LoVo (cell line): ENCODE measurements at regions not wholly inside any gene's neighbourhood (a gene's known extent, or its start where the extent isn't known, plus 50 kb on each side); places are given as distances from the start of the nearest gene placed in this dataset.

Experiments used
- DNase-seq: peaks from one replicate; pipeline ENCODE4 v3.0.0-alpha.2; 2016; ENCODE audit warnings: low spot score

GRCh38 chr4:163967263-163967662 is 472.8 kb downstream of the TMA16 start:
- DNase-seq, result no peak

GRCh38 chr4:163967710-163968109 is 473.2 kb downstream of the TMA16 start:
- DNase-seq, result no peak

- no peak for DNase-seq
Measured at GRCh38 chr4:163969291-163969690, 474.8 kb downstream of the TMA16 start.

GRCh38 chr4:163976588-163976987 is 482.1 kb downstream of the TMA16 start:
- DNase-seq, result no peak

GRCh38 chr4:163988391-163988790 is 493.9 kb downstream of the TMA16 start:
- DNase-seq, result no peak

- DNase-seq, result no peak
Measured at GRCh38 chr4:163988865-163989264, 494.4 kb downstream of the TMA16 start.

GRCh38 chr4:163991298-163991865 is 496.9 kb downstream of the TMA16 start:
- DNase-seq, result no peak

- DNase-seq, result no peak
Measured at GRCh38 chr4:164009435-164009834, 514.9 kb downstream of the TMA16 start.

GRCh38 chr4:164011791-164012190 is 517.3 kb downstream of the TMA16 start:
- DNase-seq, result no peak

GRCh38 chr4:164012396-164013027 is 518.0 kb downstream of the TMA16 start:
- DNase-seq, result no peak

GRCh38 chr4:164021947-164022346 is 527.5 kb downstream of the TMA16 start:
- no peak for DNase-seq

- DNase-seq, result no peak
Measured at GRCh38 chr4:164023214-164023613, 528.7 kb downstream of the TMA16 start.

GRCh38 chr4:164027805-164028204 is 533.3 kb downstream of the TMA16 start:
- no peak for DNase-seq

- DNase-seq, result no peak
Measured at GRCh38 chr4:164039482-164039881, 545.0 kb downstream of the TMA16 start.

- no peak for DNase-seq
Measured at GRCh38 chr4:164056426-164057142, 562.1 kb downstream of the TMA16 start.

GRCh38 chr4:164058776-164059445 is 564.4 kb downstream of the TMA16 start:
- DNase-seq, result no peak

- no peak for DNase-seq
Measured at GRCh38 chr4:164060456-164060855, 566.0 kb downstream of the TMA16 start.

GRCh38 chr4:164068392-164068791 is 573.9 kb downstream of the TMA16 start:
- no peak for DNase-seq

- DNase-seq, result no peak
Measured at GRCh38 chr4:164070625-164071024, 576.1 kb downstream of the TMA16 start.

- no peak for DNase-seq
Measured at GRCh38 chr4:164081371-164081770, 586.9 kb downstream of the TMA16 start.

- no peak for DNase-seq
Measured at GRCh38 chr4:164081801-164082200, 587.3 kb downstream of the TMA16 start.

- DNase-seq, result no peak
Measured at GRCh38 chr4:164087733-164088132, 593.2 kb downstream of the TMA16 start.
